SK-N-SH (cell line): ENCODE measurements at regions not wholly inside any gene's neighbourhood (a gene's known extent, or its start where the extent isn't known, plus 50 kb on each side); places are given as distances from the start of the nearest gene placed in this dataset.

Source experiments
- CTCF ChIA-PET: fragments of 300-600, 350-600 bp; formaldehyde crosslinking; extraction: SDS; loops from one replicate; lab custom pipeline; 2021; lab: Yijun Ruan, JAX
- POLR2A ChIA-PET: fragments of 350-600 bp; sonication (Branson Sonifier 250); formaldehyde crosslinking; extraction: SDS; loops from one replicate; lab custom pipeline; 2020; ENCODE audit warnings: antibody characterized with exemption, inconsistent platforms; lab: Yijun Ruan, JAX
- DNase-seq: peaks from one replicate; pipeline ENCODE4 v3.0.0; 2012
- H2AFZ ChIP-seq: fragments of 200-600 bp; sonication (generic); 2 replicates; pipeline ENCODE4 v1.8.1; 2016; ENCODE audit warnings: antibody characterized with exemption, mild to moderate bottlenecking, low read depth
- H3F3A ChIP-seq: fragments of 200-600 bp; sonication (generic); replicated peaks from 2 replicates; pipeline ENCODE3; 2016; ENCODE audit warnings: antibody characterized with exemption, mild to moderate bottlenecking; ENCODE audit not compliant: insufficient read depth
- H3K27ac ChIP-seq, 2 experiments: fragments of 200-500 bp in 1 of 2; fragments of 200-600 bp in 1 of 2; sonication (Bioruptor generic) in 1 of 2; sonication (generic), shearing (Covaris generic) in 1 of 2; 2 replicates each; pipeline versions ENCODE4 v1.5.1 to v1.6.1; 2014 to 2016; ENCODE audit warnings: low read depth in 2 of 2, inconsistent platforms in 1 of 2, low read length in 1 of 2, mild to moderate bottlenecking in 1 of 2, mixed read lengths in 1 of 2
- H3K27me3 ChIP-seq: fragments of 200-600 bp; sonication (generic), shearing (Covaris generic); 2 replicates; pipeline ENCODE4 v1.6.1; 2016; ENCODE audit warnings: mixed run types; ENCODE audit not compliant: insufficient read depth
- H3K36me3 ChIP-seq, 2 experiments: fragments of 200-500 bp in 1 of 2; fragments of 200-600 bp in 1 of 2; sonication (Bioruptor generic) in 1 of 2; sonication (generic) in 1 of 2; replicated peaks in 1 of 2; 2 replicates each; pipeline versions ENCODE3 to v1.5.1; 2014 to 2016; ENCODE audit warnings: low read length in 1 of 2, mild to moderate bottlenecking in 1 of 2; ENCODE audit not compliant: insufficient read depth in 2 of 2, control insufficient read depth in 1 of 2
- H3K4me1 ChIP-seq, 2 experiments: fragments of 200-500 bp in 1 of 2; fragments of 200-600 bp in 1 of 2; sonication (Bioruptor generic) in 1 of 2; sonication (generic), shearing (Covaris generic) in 1 of 2; 2 replicates each; pipeline versions ENCODE4 v1.5.1 to v1.6.1; 2014 to 2016; ENCODE audit warnings: low read depth in 1 of 2, low read length in 1 of 2, mixed run types in 1 of 2; ENCODE audit not compliant: insufficient read depth in 2 of 2, control insufficient read depth in 1 of 2
- H3K4me2 ChIP-seq: fragments of 200-600 bp; sonication (generic), shearing (Covaris generic); 2 replicates; pipeline ENCODE4 v1.6.1; 2017; ENCODE audit warnings: mixed run types
- H3K4me3 ChIP-seq, 2 experiments: fragments of 200-500 bp in 1 of 2; fragments of 200-600 bp in 1 of 2; sonication (Bioruptor generic) in 1 of 2; sonication (generic), shearing (Covaris generic) in 1 of 2; 2 replicates each; pipeline versions ENCODE4 v1.5.1 to v1.8.1; 2014 to 2016; ENCODE audit warnings: low read depth in 2 of 2, inconsistent platforms in 1 of 2, low read length in 1 of 2, mild to moderate bottlenecking in 1 of 2, mixed read lengths in 1 of 2, moderate library complexity in 1 of 2
- H3K79me2 ChIP-seq: fragments of 200-600 bp; sonication (generic); 2 replicates; pipeline ENCODE4 v1.8.1; 2017; ENCODE audit warnings: mild to moderate bottlenecking; ENCODE audit not compliant: insufficient read depth
- H3K9ac ChIP-seq: fragments of 200-600 bp; sonication (generic); 2 replicates; pipeline ENCODE4 v1.6.1; 2017; ENCODE audit warnings: mixed run types
- H3K9me2 ChIP-seq: fragments of 200-600 bp; sonication (generic); 2 replicates; pipeline ENCODE4 v1.6.1; 2017; ENCODE audit warnings: mixed run types
- H3K9me3 ChIP-seq: fragments of 200-600 bp; sonication (generic); 2 replicates; pipeline ENCODE4 v1.6.1; 2017; ENCODE audit warnings: mixed run types, mild to moderate bottlenecking, moderate library complexity
- H4K20me1 ChIP-seq: fragments of 200-600 bp; sonication (generic); 2 replicates; pipeline ENCODE4 v1.6.1; 2017; ENCODE audit warnings: mild to moderate bottlenecking, mixed run types; ENCODE audit not compliant: insufficient read depth
- CHD2 ChIP-seq: fragments of 150-350 bp; IDR thresholded peaks from 2 replicates; pipeline ENCODE4 v1.6.1; 2018; ENCODE audit warnings: low read length; ENCODE audit not compliant: partially characterized antibody
- EP300 ChIP-seq, 2 experiments: IDR thresholded peaks; 2 replicates each; pipeline versions ENCODE4 v1.4.0 to v1.6.1; 2012; ENCODE audit warnings: borderline replicate concordance in 1 of 2, low read depth in 1 of 2, low read length in 1 of 2
- EZH2phosphoT487 ChIP-seq: fragments of 200-600 bp; sonication (generic); IDR thresholded peaks from 2 replicates; pipeline ENCODE4 v1.6.1; 2017; ENCODE audit warnings: low read depth, mixed run types, mild to moderate bottlenecking, antibody characterized with exemption, moderate library complexity, borderline replicate concordance
- FOSL2 ChIP-seq: IDR thresholded peaks from 2 replicates; pipeline ENCODE4 v1.4.0; 2012; ENCODE audit warnings: low read depth, mild to moderate bottlenecking, moderate library complexity, borderline replicate concordance
- GATA2 ChIP-seq: sonication (generic); formaldehyde crosslinking; IDR thresholded peaks from 2 replicates; pipeline ENCODE4 v1.5.0; 2020; ENCODE audit warnings: mild to moderate bottlenecking, missing genetic modification reagents
- JUND ChIP-seq: IDR thresholded peaks from 2 replicates; pipeline ENCODE4 v1.4.0; 2012
- MEF2A ChIP-seq: IDR thresholded peaks from 2 replicates; pipeline ENCODE4 v1.4.0; 2012; ENCODE audit warnings: low read depth, borderline replicate concordance
- NFIC ChIP-seq: IDR thresholded peaks from 2 replicates; pipeline ENCODE4 v1.4.0; 2012; ENCODE audit warnings: borderline replicate concordance
- POLR2AphosphoS5 ChIP-seq: IDR thresholded peaks from 2 replicates; pipeline ENCODE4 v1.6.1; 2012; ENCODE audit warnings: low read depth, low read length
- RAD21 ChIP-seq: IDR thresholded peaks from 2 replicates; pipeline ENCODE4 v1.6.1; 2012; ENCODE audit warnings: mild to moderate bottlenecking, low read length
- RFX5 ChIP-seq: IDR thresholded peaks from 2 replicates; pipeline ENCODE4 v1.6.1; 2012; ENCODE audit warnings: mild to moderate bottlenecking, improper control_type of control experiment, low read length
- RXRA ChIP-seq: IDR thresholded peaks from 2 replicates; pipeline ENCODE4 v1.4.0; 2012; ENCODE audit warnings: low read depth, mild to moderate bottlenecking, borderline replicate concordance
- TAF1 ChIP-seq: IDR thresholded peaks from 2 replicates; pipeline ENCODE4 v1.6.1; 2012; ENCODE audit warnings: low read depth, mild to moderate bottlenecking, low read length, moderate library complexity, borderline replicate concordance
- TCF12 ChIP-seq: IDR thresholded peaks from 2 replicates; pipeline ENCODE4 v1.4.0; 2012
- WGBS: methylation state at CpG from one replicate; pipeline ENCODE4 v1.1.6; 2017; ENCODE audit warnings: low lambda C conversion rate; 5-methylcytosine and 5-hydroxymethylcytosine counted together
- TF ChIP-seq, protein P1 (sequence below): IDR thresholded peaks from 2 replicates; pipeline ENCODE4 v1.6.1; 2012; ENCODE audit warnings: mild to moderate bottlenecking, low read depth, low read length, moderate library complexity
- TF ChIP-seq, protein P2 (sequence below): fragments of 200-600 bp; sonication (generic); IDR thresholded peaks from 2 replicates; pipeline ENCODE4 v1.6.1; 2017; ENCODE audit warnings: antibody characterized with exemption, mild to moderate bottlenecking, moderate library complexity
- TF ChIP-seq, protein P3 (sequence below): fragments of 150-350 bp; IDR thresholded peaks from 2 replicates; pipeline ENCODE4 v1.6.1; 2016; ENCODE audit warnings: mild to moderate bottlenecking, low read depth, low read length
- TF ChIP-seq, protein P4 (sequence below): IDR thresholded peaks from 2 replicates; pipeline ENCODE4 v1.4.0; 2012; ENCODE audit warnings: low read depth, borderline replicate concordance

DNA sequence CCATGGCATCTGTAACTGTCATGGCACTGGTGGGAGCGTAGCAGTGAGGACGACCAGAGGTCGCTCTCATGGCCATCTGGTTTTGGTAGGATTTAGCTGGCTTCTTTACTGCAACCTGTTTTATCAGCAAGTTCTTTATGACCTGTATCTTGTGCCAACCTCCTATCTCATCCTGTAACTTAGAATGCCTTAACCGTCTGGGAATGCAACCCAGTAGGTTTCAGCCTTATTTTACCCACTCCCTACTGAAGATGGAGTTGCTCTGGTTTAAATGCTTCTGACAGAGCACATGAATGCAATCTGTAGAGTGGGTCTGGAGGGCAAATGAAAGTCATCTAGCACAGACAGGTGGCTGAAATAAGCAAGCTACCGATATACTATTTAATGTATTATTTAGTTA, 55.3 kb upstream of the OPN4 start:
- Histone ChIP-seq H3F3A (no peaks in the 10 kb centered on the region), H3K4me1 (peaks cover 0 to 2% of the 10 kb centered on the region in 2 experiments; a peak in 1 of 4 replicates), H4K20me1 (no peaks in the 10 kb centered on the region), H3K9me2 (no peaks in the 10 kb centered on the region), H3K4me2 (no peak overlapping the region), H3K9ac (no peak overlapping the region), H3K36me3 (no peaks in the 10 kb centered on the region), H3K27me3 (no peaks in the 10 kb centered on the region), H3K9me3 (no peaks in the 10 kb centered on the region), H2AFZ (no peak overlapping the region), H3K27ac (no peak overlapping the region)
- DNase-seq = no peak
- ChIA-PET CTCF (interaction anchor here (0.6 to 4.7 kb wide), 2 partner anchors 14 to 122 kb away, joined by 3 to 35 read pairs; no protein-coding TSS in a partner anchor), POLR2A (no interaction called here)
- WGBS = 63% methylated on average over 5 of the region's 5 CpGs
- TF ChIP-seq RFX5 (no peak), MEF2A (no peak), POLR2AphosphoS5 (no peak), CHD2 (no peak), TCF12 (no peak)
- TF ChIP-seq, all 33 proteins: peak for 0
- H3K79me2 ChIP-seq = no peaks in the 10 kb centered on the region
- H3K4me3 ChIP-seq = no peak overlapping the region

DNA sequence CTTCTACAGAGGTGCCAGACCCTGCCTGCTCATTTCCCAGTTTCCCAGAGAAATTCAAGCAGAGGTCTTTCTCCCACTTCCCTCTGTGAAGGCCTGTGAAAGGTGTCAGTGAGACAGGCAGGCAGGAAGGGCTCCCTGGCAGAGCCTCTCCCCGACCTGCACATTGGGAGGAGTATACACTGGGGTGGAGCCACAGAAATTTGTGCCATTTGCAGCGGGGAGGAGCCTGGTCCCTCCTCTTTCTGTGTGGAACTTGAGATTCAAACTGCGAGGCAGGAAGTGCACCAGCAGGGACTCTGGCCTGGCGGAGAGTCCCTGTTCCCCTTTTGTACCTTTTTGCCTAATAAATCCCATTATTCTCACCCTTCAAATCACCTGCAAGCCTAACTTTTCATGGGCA, 54.6 kb upstream of the OPN4 start:
- H3K4me2 ChIP-seq = no peak overlapping the region
- ChIA-PET CTCF (interaction anchor here (1.2 kb wide), 1 partner anchor 15 kb away, joined by 4 read pairs; no protein-coding TSS in a partner anchor), POLR2A (no interaction called here)
- DNase-seq = no peak
- WGBS = 46% methylated on average over 4 of the region's 4 CpGs
- H3K4me1 ChIP-seq = peaks cover 0 to 2% of the 10 kb centered on the region in 2 experiments; a peak in 1 of 4 replicates
- H2AFZ ChIP-seq = no peak overlapping the region
- H3K36me3 ChIP-seq = no peaks in the 10 kb centered on the region
- H3K27me3 ChIP-seq = no peaks in the 10 kb centered on the region
- H3K79me2 ChIP-seq = no peaks in the 10 kb centered on the region
- no peaks in the 10 kb centered on the region for H3K9me3 ChIP-seq
- H4K20me1 ChIP-seq = no peaks in the 10 kb centered on the region
- H3K9ac ChIP-seq = no peak overlapping the region
- H3K4me3 ChIP-seq = no peak overlapping the region
- no peaks in the 10 kb centered on the region for H3F3A ChIP-seq
- no peaks in the 10 kb centered on the region for H3K9me2 ChIP-seq
- no peak overlapping the region for H3K27ac ChIP-seq
- TF ChIP-seq TAF1 (no peak), GATA2 (CRISPR knock-in tag) (no peak), EZH2phosphoT487 (no peak), RAD21 (no peak), NFIC (no peak), JUND (no peak), RXRA (no peak), CHD2 (no peak), FOSL2 (no peak), TCF12 (no peak), RFX5 (no peak), EP300 (IDR thresholded peaks at IDR 0.05; ENCODE audit: borderline replicate concordance in 1 of 2, low read depth in 1 of 2, low read length in 1 of 2) (no peak)
- TF ChIP-seq, protein P1, sequence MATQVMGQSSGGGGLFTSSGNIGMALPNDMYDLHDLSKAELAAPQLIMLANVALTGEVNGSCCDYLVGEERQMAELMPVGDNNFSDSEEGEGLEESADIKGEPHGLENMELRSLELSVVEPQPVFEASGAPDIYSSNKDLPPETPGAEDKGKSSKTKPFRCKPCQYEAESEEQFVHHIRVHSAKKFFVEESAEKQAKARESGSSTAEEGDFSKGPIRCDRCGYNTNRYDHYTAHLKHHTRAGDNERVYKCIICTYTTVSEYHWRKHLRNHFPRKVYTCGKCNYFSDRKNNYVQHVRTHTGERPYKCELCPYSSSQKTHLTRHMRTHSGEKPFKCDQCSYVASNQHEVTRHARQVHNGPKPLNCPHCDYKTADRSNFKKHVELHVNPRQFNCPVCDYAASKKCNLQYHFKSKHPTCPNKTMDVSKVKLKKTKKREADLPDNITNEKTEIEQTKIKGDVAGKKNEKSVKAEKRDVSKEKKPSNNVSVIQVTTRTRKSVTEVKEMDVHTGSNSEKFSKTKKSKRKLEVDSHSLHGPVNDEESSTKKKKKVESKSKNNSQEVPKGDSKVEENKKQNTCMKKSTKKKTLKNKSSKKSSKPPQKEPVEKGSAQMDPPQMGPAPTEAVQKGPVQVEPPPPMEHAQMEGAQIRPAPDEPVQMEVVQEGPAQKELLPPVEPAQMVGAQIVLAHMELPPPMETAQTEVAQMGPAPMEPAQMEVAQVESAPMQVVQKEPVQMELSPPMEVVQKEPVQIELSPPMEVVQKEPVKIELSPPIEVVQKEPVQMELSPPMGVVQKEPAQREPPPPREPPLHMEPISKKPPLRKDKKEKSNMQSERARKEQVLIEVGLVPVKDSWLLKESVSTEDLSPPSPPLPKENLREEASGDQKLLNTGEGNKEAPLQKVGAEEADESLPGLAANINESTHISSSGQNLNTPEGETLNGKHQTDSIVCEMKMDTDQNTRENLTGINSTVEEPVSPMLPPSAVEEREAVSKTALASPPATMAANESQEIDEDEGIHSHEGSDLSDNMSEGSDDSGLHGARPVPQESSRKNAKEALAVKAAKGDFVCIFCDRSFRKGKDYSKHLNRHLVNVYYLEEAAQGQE = no peak
- TF ChIP-seq, protein P2, sequence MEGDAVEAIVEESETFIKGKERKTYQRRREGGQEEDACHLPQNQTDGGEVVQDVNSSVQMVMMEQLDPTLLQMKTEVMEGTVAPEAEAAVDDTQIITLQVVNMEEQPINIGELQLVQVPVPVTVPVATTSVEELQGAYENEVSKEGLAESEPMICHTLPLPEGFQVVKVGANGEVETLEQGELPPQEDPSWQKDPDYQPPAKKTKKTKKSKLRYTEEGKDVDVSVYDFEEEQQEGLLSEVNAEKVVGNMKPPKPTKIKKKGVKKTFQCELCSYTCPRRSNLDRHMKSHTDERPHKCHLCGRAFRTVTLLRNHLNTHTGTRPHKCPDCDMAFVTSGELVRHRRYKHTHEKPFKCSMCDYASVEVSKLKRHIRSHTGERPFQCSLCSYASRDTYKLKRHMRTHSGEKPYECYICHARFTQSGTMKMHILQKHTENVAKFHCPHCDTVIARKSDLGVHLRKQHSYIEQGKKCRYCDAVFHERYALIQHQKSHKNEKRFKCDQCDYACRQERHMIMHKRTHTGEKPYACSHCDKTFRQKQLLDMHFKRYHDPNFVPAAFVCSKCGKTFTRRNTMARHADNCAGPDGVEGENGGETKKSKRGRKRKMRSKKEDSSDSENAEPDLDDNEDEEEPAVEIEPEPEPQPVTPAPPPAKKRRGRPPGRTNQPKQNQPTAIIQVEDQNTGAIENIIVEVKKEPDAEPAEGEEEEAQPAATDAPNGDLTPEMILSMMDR = no peak
- TF ChIP-seq, protein P3, sequence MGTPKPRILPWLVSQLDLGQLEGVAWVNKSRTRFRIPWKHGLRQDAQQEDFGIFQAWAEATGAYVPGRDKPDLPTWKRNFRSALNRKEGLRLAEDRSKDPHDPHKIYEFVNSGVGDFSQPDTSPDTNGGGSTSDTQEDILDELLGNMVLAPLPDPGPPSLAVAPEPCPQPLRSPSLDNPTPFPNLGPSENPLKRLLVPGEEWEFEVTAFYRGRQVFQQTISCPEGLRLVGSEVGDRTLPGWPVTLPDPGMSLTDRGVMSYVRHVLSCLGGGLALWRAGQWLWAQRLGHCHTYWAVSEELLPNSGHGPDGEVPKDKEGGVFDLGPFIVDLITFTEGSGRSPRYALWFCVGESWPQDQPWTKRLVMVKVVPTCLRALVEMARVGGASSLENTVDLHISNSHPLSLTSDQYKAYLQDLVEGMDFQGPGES = no peak
- TF ChIP-seq, protein P4, sequence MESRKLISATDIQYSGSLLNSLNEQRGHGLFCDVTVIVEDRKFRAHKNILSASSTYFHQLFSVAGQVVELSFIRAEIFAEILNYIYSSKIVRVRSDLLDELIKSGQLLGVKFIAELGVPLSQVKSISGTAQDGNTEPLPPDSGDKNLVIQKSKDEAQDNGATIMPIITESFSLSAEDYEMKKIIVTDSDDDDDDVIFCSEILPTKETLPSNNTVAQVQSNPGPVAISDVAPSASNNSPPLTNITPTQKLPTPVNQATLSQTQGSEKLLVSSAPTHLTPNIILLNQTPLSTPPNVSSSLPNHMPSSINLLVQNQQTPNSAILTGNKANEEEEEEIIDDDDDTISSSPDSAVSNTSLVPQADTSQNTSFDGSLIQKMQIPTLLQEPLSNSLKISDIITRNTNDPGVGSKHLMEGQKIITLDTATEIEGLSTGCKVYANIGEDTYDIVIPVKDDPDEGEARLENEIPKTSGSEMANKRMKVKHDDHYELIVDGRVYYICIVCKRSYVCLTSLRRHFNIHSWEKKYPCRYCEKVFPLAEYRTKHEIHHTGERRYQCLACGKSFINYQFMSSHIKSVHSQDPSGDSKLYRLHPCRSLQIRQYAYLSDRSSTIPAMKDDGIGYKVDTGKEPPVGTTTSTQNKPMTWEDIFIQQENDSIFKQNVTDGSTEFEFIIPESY = no peak
